Keratinocyte (primary cell): ENCODE measurements at regions not wholly inside any gene's neighbourhood (a gene's known extent, or its start where the extent isn't known, plus 50 kb on each side); places are given as distances from the start of the nearest gene placed in this dataset.
"Not testable (repeated sequence)": the region's sequence is repeated elsewhere in the genome, so short reads cannot be mapped to it uniquely, and the experiment has no call there.

ENCODE experiments used
- DNase-seq: peaks from one replicate; pipeline ENCODE4 v3.0.0-alpha.2; 2011; ENCODE audit warnings: low read depth, missing footprints, low spot score
- FAIRE-seq: peaks from 2 replicates; lab custom pipeline; 2011; peaks lifted over from hg19 to GRCh38; lab: Jason Lieb, UNC
- H2AFZ ChIP-seq: 2 replicates; pipeline ENCODE4 v1.6.0; 2012; ENCODE audit warnings: low read length, control low read depth, inconsistent platforms; ENCODE audit not compliant: control insufficient read depth
- H3K27ac ChIP-seq: 2 replicates; pipeline ENCODE4 v1.5.1; 2011; ENCODE audit warnings: low read length; ENCODE audit not compliant: control insufficient read depth, insufficient read depth
- H3K27me3 ChIP-seq: 3 replicates; pipeline ENCODE4 v1.6.0; 2011; ENCODE audit warnings: low read length; ENCODE audit not compliant: control insufficient read depth, insufficient read depth; ENCODE audit errors: extremely low read depth
- H3K36me3 ChIP-seq, 2 experiments: 2 replicates in 1 of 2; 3 replicates in 1 of 2; pipeline ENCODE4 v1.5.1; 2011; ENCODE audit warnings: low read length in 2 of 2, mild to moderate bottlenecking in 1 of 2; ENCODE audit not compliant: control insufficient read depth in 2 of 2, insufficient read depth in 2 of 2; ENCODE audit errors: extremely low read depth in 1 of 2
- H3K4me1 ChIP-seq: 3 replicates; pipeline ENCODE4 v1.5.1; 2011; ENCODE audit warnings: low read length; ENCODE audit not compliant: control insufficient read depth, insufficient read depth; ENCODE audit errors: extremely low read depth
- H3K4me2 ChIP-seq: 3 replicates; pipeline ENCODE4 v1.6.0; 2011; ENCODE audit warnings: low read depth, low read length; ENCODE audit not compliant: control insufficient read depth, insufficient read depth; ENCODE audit errors: extremely low read depth
- H3K4me3 ChIP-seq, 3 experiments: fragments of 200-600 bp in 1 of 3; sonication (generic) in 1 of 3; 2 replicates in 2 of 3; 3 replicates in 1 of 3; pipeline ENCODE4 v1.5.1; 2011 to 2016; ENCODE audit warnings: low read length in 3 of 3, mild to moderate bottlenecking in 3 of 3, control low read depth in 2 of 3, inconsistent platforms in 1 of 3, low read depth in 1 of 3, mixed read lengths in 1 of 3, mixed run types in 1 of 3, moderate library complexity in 1 of 3; ENCODE audit not compliant: control insufficient read depth in 2 of 3, insufficient read depth in 2 of 3; ENCODE audit errors: extremely low read depth in 1 of 3
- H3K79me2 ChIP-seq: 2 replicates; pipeline ENCODE4 v1.6.0; 2012; ENCODE audit warnings: low read length; ENCODE audit not compliant: control insufficient read depth, insufficient read depth
- H3K9ac ChIP-seq: 3 replicates; pipeline ENCODE4 v1.6.0; 2011; ENCODE audit warnings: low read length; ENCODE audit not compliant: control insufficient read depth, insufficient read depth; ENCODE audit errors: extremely low read depth
- H3K9me1 ChIP-seq: 3 replicates; pipeline ENCODE4 v1.6.0; 2011; ENCODE audit warnings: low read length; ENCODE audit not compliant: control insufficient read depth, insufficient read depth; ENCODE audit errors: extremely low read depth
- H3K9me3 ChIP-seq: 2 replicates; pipeline ENCODE4 v1.5.1; 2012; ENCODE audit warnings: low read depth, low read length; ENCODE audit not compliant: control insufficient read depth
- H4K20me1 ChIP-seq: 3 replicates; pipeline ENCODE4 v1.6.0; 2011; ENCODE audit warnings: low read length; ENCODE audit not compliant: control insufficient read depth, insufficient read depth; ENCODE audit errors: extremely low read depth
- EZH2 ChIP-seq: IDR thresholded peaks from one replicate; pipeline ENCODE4 v1.6.1; 2012; ENCODE audit warnings: inconsistent platforms, mild to moderate bottlenecking, low read length, moderate library complexity
- dilution Hi-C: fragments of 300-500 bp; cut with MboI; formaldehyde crosslinking; loops from one replicate; pipeline ENCODE4 v1.7.0; 2020; ENCODE audit warnings: low sequenced_read_pairs; ENCODE audit not compliant: extremely low pct_ligation_motif_present
- TF ChIP-seq, protein P1 (sequence below), 3 experiments: IDR thresholded peaks in 1 of 3; conservative IDR thresholded peaks in 1 of 3; optimal IDR thresholded peaks in 1 of 3; 2 replicates in 2 of 3; 3 replicates in 1 of 3; pipeline versions ENCODE3 to v1.5.1; 2011; ENCODE audit warnings: low read length in 3 of 3, mild to moderate bottlenecking in 3 of 3, moderate library complexity in 2 of 3, control low read depth in 1 of 3, inconsistent platforms in 1 of 3; ENCODE audit not compliant: insufficient read depth in 2 of 3; ENCODE audit errors: extremely low read depth in 1 of 3

DNA sequence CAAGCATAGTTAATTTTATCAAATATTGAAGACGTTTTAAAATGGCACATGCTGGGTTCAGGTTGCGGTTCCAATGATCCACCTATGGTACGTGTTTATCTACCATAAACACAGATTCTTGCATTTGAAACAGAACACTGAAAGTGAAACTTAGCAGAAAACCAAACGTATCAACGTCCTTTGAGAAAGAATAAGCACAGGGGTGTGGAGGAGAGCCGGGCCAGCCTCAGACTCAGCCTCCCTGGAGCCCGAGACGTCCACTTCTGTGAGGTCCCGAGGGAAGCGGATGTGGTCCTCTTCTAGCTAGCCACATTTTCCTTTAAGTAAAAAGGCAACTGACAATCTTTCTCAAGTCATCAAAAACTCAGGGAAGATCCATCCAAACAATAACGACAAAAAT, 195.9 kb downstream of the RTP5 start:
- no peaks in the 10 kb centered on the region for H3K36me3 ChIP-seq
- H3K9ac ChIP-seq = no peak overlapping the region
- FAIRE-seq (no peak), DNase-seq (no peak)
- dilution Hi-C loops = no loop called here
- peaks cover 9% of the 10 kb centered on the region for H3K4me1 ChIP-seq
- H3K27ac ChIP-seq = no peak overlapping the region
- no peak overlapping the region for H3K4me3 ChIP-seq
- H3K4me2 ChIP-seq = no peak overlapping the region
- H3K79me2 ChIP-seq = no peaks in the 10 kb centered on the region
- no peaks in the 10 kb centered on the region for H3K9me3 ChIP-seq
- no peaks in the 10 kb centered on the region for H3K27me3 ChIP-seq
- H4K20me1 ChIP-seq = no peaks in the 10 kb centered on the region
- TF ChIP-seq EZH2 = no peak
- TF ChIP-seq, protein P1, sequence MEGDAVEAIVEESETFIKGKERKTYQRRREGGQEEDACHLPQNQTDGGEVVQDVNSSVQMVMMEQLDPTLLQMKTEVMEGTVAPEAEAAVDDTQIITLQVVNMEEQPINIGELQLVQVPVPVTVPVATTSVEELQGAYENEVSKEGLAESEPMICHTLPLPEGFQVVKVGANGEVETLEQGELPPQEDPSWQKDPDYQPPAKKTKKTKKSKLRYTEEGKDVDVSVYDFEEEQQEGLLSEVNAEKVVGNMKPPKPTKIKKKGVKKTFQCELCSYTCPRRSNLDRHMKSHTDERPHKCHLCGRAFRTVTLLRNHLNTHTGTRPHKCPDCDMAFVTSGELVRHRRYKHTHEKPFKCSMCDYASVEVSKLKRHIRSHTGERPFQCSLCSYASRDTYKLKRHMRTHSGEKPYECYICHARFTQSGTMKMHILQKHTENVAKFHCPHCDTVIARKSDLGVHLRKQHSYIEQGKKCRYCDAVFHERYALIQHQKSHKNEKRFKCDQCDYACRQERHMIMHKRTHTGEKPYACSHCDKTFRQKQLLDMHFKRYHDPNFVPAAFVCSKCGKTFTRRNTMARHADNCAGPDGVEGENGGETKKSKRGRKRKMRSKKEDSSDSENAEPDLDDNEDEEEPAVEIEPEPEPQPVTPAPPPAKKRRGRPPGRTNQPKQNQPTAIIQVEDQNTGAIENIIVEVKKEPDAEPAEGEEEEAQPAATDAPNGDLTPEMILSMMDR (optimal IDR thresholded peaks at IDR 0.05 in 1 of 3, IDR thresholded peaks at IDR 0.05 in 1 of 3, conservative IDR thresholded peaks at IDR 0.05 in 1 of 3; ENCODE audit: extremely low read depth in 1 of 3, insufficient read depth in 2 of 3, low read length in 3 of 3) = no peak
- no peak overlapping the region for H2AFZ ChIP-seq
- no peaks in the 10 kb centered on the region for H3K9me1 ChIP-seq

DNA sequence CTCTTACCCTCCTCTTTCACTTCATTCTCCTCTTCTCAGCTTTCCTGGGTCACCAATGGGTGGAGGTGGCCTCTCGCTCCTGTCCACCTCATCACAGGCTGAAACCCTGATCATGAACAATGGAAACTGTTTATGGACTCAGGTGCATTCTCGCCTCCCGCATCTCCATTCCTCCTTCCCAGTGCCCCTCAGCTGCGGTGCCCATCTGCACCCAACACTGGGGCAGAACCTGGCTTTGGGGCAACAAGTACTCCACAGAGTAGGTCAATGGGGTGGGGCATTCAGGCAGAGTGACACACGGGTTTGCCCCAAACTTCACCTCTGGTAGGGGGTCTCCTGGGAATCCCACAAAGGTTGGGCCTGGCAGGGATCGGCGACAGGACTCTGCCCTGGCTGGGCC, 199.5 kb downstream of the RTP5 start:
- DNase-seq (no peak), FAIRE-seq (no peak)
- no peaks in the 10 kb centered on the region for H3K9me1 ChIP-seq
- H2AFZ ChIP-seq = no peak overlapping the region
- no peak overlapping the region for H3K4me3 ChIP-seq
- H4K20me1 ChIP-seq = no peaks in the 10 kb centered on the region
- no peak overlapping the region for H3K9ac ChIP-seq
- TF ChIP-seq EZH2 = no peak
- TF ChIP-seq, protein P1 (optimal IDR thresholded peaks at IDR 0.05 in 1 of 3, IDR thresholded peaks at IDR 0.05 in 1 of 3, conservative IDR thresholded peaks at IDR 0.05 in 1 of 3; ENCODE audit: extremely low read depth in 1 of 3, insufficient read depth in 2 of 3, low read length in 3 of 3) = no peak
- no peak overlapping the region for H3K4me2 ChIP-seq
- dilution Hi-C loops = no loop called here
- peaks cover 7% of the 10 kb centered on the region for H3K4me1 ChIP-seq
- no peaks in the 10 kb centered on the region for H3K36me3 ChIP-seq
- H3K27me3 ChIP-seq = no peaks in the 10 kb centered on the region
- no peaks in the 10 kb centered on the region for H3K9me3 ChIP-seq
- H3K79me2 ChIP-seq = no peaks in the 10 kb centered on the region
- H3K27ac ChIP-seq = no peak overlapping the region

GRCh38 chr2:242069938-242070395, 200.4 kb downstream of the RTP5 start:
- not testable (repeated sequence) for H3K9ac ChIP-seq, H3K4me2 ChIP-seq
- FAIRE-seq = peak; percentile 100

GRCh38 chr2:242070726-242071125, 201.2 kb downstream of the RTP5 start:
- H3K9me3 ChIP-seq, H3K9me1 ChIP-seq, H3K36me3 ChIP-seq, H3K27me3 ChIP-seq, H4K20me1 ChIP-seq, H3K9ac ChIP-seq, dilution Hi-C loops, H3K4me2 ChIP-seq, H2AFZ ChIP-seq, FAIRE-seq, H3K27ac ChIP-seq, DNase-seq, H3K79me2 ChIP-seq, H3K4me3 ChIP-seq: not testable (repeated sequence)
- H3K4me1 ChIP-seq = peaks cover 17% of the 10 kb centered on the region

More at GRCh38 chr2:242069938-242070395, 200.4 kb downstream of the RTP5 start:
- H3K4me3 ChIP-seq, H3K27ac ChIP-seq, H3K36me3 ChIP-seq, DNase-seq, H3K9me3 ChIP-seq, dilution Hi-C loops, H3K79me2 ChIP-seq, H3K9me1 ChIP-seq, H3K27me3 ChIP-seq, H2AFZ ChIP-seq, H4K20me1 ChIP-seq, H3K4me1 ChIP-seq: not testable (repeated sequence)
